Glutamatergic neuron (in vitro differentiated cells): ENCODE measurements at regions not wholly inside any gene's neighbourhood (a gene's known extent, or its start where the extent isn't known, plus 50 kb on each side); places are given as distances from the start of the nearest gene placed in this dataset.
"Not testable (repeated sequence)": the region's sequence is repeated elsewhere in the genome, so short reads cannot be mapped to it uniquely, and the experiment has no call there.

Experiments
- DNase-seq: peaks from one replicate; pipeline ENCODE4 v3.0.0; 2022
- H3K27ac Mint-ChIP-seq: one replicate; pipeline ENCODE4 v1.8.0; 2020; ENCODE audit warnings: mild to moderate bottlenecking, mixed read lengths, inconsistent platforms; ENCODE audit not compliant: unreplicated experiment
- H3K27me3 Mint-ChIP-seq: one replicate; pipeline ENCODE4 v1.8.0; 2020; ENCODE audit warnings: mild to moderate bottlenecking, moderate library complexity, mixed read lengths, inconsistent platforms; ENCODE audit not compliant: unreplicated experiment
- H3K36me3 Mint-ChIP-seq: one replicate; pipeline ENCODE4 v1.8.0; 2020; ENCODE audit warnings: mild to moderate bottlenecking, mixed read lengths, inconsistent platforms; ENCODE audit not compliant: unreplicated experiment
- H3K4me1 Mint-ChIP-seq: one replicate; pipeline ENCODE4 v1.8.0; 2020; ENCODE audit warnings: mild to moderate bottlenecking, low read depth, mixed read lengths, inconsistent platforms; ENCODE audit not compliant: unreplicated experiment
- H3K4me3 Mint-ChIP-seq: one replicate; pipeline ENCODE4 v1.8.0; 2020; ENCODE audit warnings: mild to moderate bottlenecking, mixed read lengths, inconsistent platforms; ENCODE audit not compliant: unreplicated experiment
- H3K9me3 Mint-ChIP-seq: one replicate; pipeline ENCODE4 v1.8.0; 2020; ENCODE audit warnings: mild to moderate bottlenecking, moderate library complexity, mixed read lengths, inconsistent platforms; ENCODE audit not compliant: unreplicated experiment
- TF ChIP-seq, protein P1 (sequence below): fragments of 200-600 bp; sonication (generic); IDR thresholded peaks from one replicate; pipeline ENCODE4 v1.5.0; 2021; ENCODE audit not compliant: partially characterized antibody, unreplicated experiment

- peaks cover 18% of the 10 kb centered on the region for H3K36me3 Mint-ChIP-seq
- H3K27me3 Mint-ChIP-seq, H3K4me3 Mint-ChIP-seq: not testable (repeated sequence)
Observed at GRCh38 chr10:93127642-93128215, 54.0 kb downstream of the CYP26A1 start.

DNA sequence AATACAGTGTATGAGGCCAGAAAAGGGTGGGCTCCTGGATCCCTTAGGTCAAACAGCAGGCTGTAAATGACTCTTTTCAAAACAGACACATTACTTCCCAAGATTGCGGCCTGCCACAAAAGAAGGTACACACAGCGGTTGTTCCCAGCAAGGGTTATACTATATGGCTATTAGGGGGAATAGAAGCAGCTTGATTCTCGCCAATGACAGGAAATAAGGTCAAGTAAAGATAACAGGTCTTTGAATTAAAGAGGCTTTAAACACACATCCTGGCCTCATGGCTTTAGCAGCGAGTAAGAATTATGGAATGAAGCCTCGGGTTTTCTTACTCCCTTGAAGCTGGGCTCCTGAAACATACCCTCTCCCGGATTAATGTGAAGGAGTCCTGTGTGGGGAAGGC is 58.3 kb downstream of the CYP26A1 start:
- H3K4me1 Mint-ChIP-seq, result no peaks in the 10 kb centered on the region
- no peak for DNase-seq
- no peak overlapping the region for H3K4me3 Mint-ChIP-seq
- H3K9me3 Mint-ChIP-seq, result peaks cover 6% of the 10 kb centered on the region
- H3K27ac Mint-ChIP-seq, result no peak overlapping the region
- TF ChIP-seq, protein P1, sequence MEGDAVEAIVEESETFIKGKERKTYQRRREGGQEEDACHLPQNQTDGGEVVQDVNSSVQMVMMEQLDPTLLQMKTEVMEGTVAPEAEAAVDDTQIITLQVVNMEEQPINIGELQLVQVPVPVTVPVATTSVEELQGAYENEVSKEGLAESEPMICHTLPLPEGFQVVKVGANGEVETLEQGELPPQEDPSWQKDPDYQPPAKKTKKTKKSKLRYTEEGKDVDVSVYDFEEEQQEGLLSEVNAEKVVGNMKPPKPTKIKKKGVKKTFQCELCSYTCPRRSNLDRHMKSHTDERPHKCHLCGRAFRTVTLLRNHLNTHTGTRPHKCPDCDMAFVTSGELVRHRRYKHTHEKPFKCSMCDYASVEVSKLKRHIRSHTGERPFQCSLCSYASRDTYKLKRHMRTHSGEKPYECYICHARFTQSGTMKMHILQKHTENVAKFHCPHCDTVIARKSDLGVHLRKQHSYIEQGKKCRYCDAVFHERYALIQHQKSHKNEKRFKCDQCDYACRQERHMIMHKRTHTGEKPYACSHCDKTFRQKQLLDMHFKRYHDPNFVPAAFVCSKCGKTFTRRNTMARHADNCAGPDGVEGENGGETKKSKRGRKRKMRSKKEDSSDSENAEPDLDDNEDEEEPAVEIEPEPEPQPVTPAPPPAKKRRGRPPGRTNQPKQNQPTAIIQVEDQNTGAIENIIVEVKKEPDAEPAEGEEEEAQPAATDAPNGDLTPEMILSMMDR, result no peak
- peaks cover 2% of the 10 kb centered on the region for H3K27me3 Mint-ChIP-seq
- peaks cover 5% of the 10 kb centered on the region for H3K36me3 Mint-ChIP-seq

More at GRCh38 chr10:93127642-93128215, 54.0 kb downstream of the CYP26A1 start:
- DNase-seq, H3K9me3 Mint-ChIP-seq, H3K4me1 Mint-ChIP-seq, H3K27ac Mint-ChIP-seq: not testable (repeated sequence)

DNA sequence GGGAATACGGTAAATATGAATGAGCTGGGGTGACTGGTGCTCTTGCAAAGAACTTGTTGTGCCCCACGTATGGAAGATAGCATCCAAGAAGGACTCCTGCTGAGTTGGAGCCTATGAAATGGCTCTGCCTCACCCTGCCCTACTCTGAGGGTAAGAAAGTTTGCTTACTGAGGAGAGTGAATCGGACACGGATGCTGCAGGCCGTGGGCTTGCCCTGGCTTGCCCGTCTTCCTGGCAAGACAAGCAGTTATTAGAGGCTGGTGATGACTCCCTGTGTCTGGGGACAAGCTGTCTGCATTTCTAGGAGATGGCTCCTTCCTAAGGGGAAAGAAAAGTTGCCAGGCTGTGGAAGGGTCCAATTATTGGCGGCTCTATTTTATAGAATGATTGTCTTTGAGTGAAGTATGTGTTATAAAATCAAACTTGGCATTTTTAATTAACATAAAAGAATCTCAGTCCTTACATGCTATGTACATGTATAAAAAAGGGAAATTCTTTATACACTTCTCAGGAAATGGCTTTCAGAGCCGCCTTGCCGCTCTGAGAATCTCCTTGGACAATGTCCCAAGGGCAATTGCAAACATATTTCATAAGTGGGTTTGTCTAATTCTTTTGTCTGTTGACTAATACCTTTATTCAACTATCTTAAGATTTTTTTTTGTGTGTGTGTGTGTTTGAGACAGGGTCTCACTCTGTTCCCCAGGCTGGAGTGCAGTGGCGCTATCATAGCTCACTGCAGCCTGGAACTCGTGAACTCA is 64.6 kb downstream of the CYP26A1 start:
- H3K36me3 Mint-ChIP-seq, result no peaks in the 10 kb centered on the region
- H3K27ac Mint-ChIP-seq, result no peak overlapping the region
- no peak overlapping the region for H3K4me3 Mint-ChIP-seq
- TF ChIP-seq, protein P1, result no peak
- H3K27me3 Mint-ChIP-seq, result peaks cover 2% of the 10 kb centered on the region
- no peak for DNase-seq
- H3K4me1 Mint-ChIP-seq, result no peaks in the 10 kb centered on the region
- H3K9me3 Mint-ChIP-seq, result no peaks in the 10 kb centered on the region

DNA sequence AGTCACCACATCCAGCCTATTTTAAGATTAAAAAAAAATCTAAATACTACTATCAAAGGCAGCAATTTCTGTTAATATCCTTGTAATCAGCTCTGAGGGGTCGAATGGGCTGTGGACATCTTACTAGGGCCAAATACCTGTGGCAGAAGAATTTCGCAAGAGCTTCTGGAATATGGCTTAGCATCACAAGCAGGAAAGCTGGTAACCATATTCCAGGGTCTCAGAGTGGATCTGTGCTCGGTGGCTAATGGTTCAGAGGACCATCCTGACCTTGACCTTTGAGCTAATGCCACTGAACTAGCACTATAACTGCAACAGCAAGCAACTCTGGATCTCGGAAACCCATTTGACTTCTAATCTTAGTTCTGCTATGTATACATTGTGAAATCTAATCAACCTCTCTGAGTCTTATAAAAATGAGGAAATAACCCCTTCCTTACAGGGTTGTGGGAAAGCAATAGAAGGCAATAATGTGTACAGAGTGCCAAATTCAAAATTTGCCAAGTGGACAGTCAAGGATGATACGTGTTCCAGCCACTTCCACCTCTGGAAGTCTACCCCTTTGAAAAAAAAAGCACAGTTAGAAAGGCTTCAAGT is 65.5 kb downstream of the CYP26A1 start:
- no peak for DNase-seq
- Mint-ChIP-seq H3K36me3 (no peaks in the 10 kb centered on the region), H3K4me3 (no peak overlapping the region), H3K27me3 (peaks cover 2% of the 10 kb centered on the region), H3K27ac (no peak overlapping the region), H3K4me1 (no peaks in the 10 kb centered on the region), H3K9me3 (no peaks in the 10 kb centered on the region)
- TF ChIP-seq, protein P1, result no peak

- TF ChIP-seq, protein P1, result no peak
- Mint-ChIP-seq H3K4me3 (no peak overlapping the region), H3K36me3 (no peaks in the 10 kb centered on the region), H3K27ac (no peak overlapping the region), H3K9me3 (no peaks in the 10 kb centered on the region), H3K4me1 (no peaks in the 10 kb centered on the region), H3K27me3 (peaks cover 2% of the 10 kb centered on the region)
- DNase-seq, result no peak
Observed at GRCh38 chr10:93142534-93142933, 68.8 kb downstream of the CYP26A1 start.
